ENCODE measurements at regions not wholly inside any gene's neighbourhood (a gene's known extent, or its start where the extent isn't known, plus 50 kb on each side); places are given as distances from the start of the nearest gene placed in this dataset.

- Histone ChIP-seq H3K27me3 (ENCODE audit: control insufficient read depth, insufficient read depth, low read length) (0 out of 2 replicates have a peak, but pooled peaks cover 2% of the 10 kb centered on the region), H3K4me3 (ENCODE audit: low read depth, low read length) (no peak overlapping the region), H3K36me3 (ENCODE audit: control insufficient read depth, insufficient read depth, low read length) (no peaks in the 10 kb centered on the region)
- ChIA-PET CTCF (no interaction called here), POLR2A (no interaction called here)
- TF ChIP-seq CTCF (IDR thresholded peaks at IDR 0.05; ENCODE audit: insufficient read depth, low read depth, low read length) = no peak
- no peak for DNase-seq (ENCODE audit: low read depth)
Measured at GRCh38 chr1:29518183-29518835, 282.0 kb downstream of the PTPRU start.

- no peaks in the 10 kb centered on the region for H3K36me3 ChIP-seq (ENCODE audit: control insufficient read depth, insufficient read depth, low read length)
- ChIA-PET POLR2A (no interaction called here), CTCF (no interaction called here)
- DNase-seq (ENCODE audit: low read depth) = no peak
- 0 out of 2 replicates have a peak, but pooled peaks cover 2% of the 10 kb centered on the region for H3K27me3 ChIP-seq (ENCODE audit: control insufficient read depth, insufficient read depth, low read length)
- no peak for TF ChIP-seq CTCF (IDR thresholded peaks at IDR 0.05; ENCODE audit: insufficient read depth, low read depth, low read length)
- no peak overlapping the region for H3K4me3 ChIP-seq (ENCODE audit: low read depth, low read length)
Measured at GRCh38 chr1:29517251-29518086, 281.1 kb downstream of the PTPRU start.

GRCh38 chr1:29516063-29516820 is 279.9 kb downstream of the PTPRU start:
- CTCF ChIA-PET = interaction anchor here (1.2 kb wide), 1 partner anchor 188 kb away, joined by 3 read pairs; no protein-coding TSS in a partner anchor
- POLR2A ChIA-PET = no interaction called here
- Histone ChIP-seq H3K4me3 (ENCODE audit: low read depth, low read length) (no peak overlapping the region), H3K27me3 (ENCODE audit: control insufficient read depth, insufficient read depth, low read length) (no peaks in the 10 kb centered on the region), H3K36me3 (ENCODE audit: control insufficient read depth, insufficient read depth, low read length) (no peaks in the 10 kb centered on the region)
- DNase-seq (ENCODE audit: low read depth) = no peak
- TF ChIP-seq CTCF (IDR thresholded peaks at IDR 0.05; ENCODE audit: insufficient read depth, low read depth, low read length) = no peak

- TF ChIP-seq CTCF (IDR thresholded peaks at IDR 0.05; ENCODE audit: insufficient read depth, low read depth, low read length) = no peak
- no peaks in the 10 kb centered on the region for H3K36me3 ChIP-seq (ENCODE audit: control insufficient read depth, insufficient read depth, low read length)
- no peak for DNase-seq (ENCODE audit: low read depth)
- CTCF ChIA-PET = interaction anchor here (1.1 kb wide), 1 partner anchor 8 kb away, joined by 3 read pairs; no protein-coding TSS in a partner anchor
- no peaks in the 10 kb centered on the region for H3K27me3 ChIP-seq (ENCODE audit: control insufficient read depth, insufficient read depth, low read length)
- H3K4me3 ChIP-seq (ENCODE audit: low read depth, low read length) = no peak overlapping the region
- POLR2A ChIA-PET = no interaction called here
Measured at GRCh38 chr1:29515170-29515955, 279.0 kb downstream of the PTPRU start.

Data from BJ (cell line).